Lower leg skin (tissue), 3 donors: ENCODE measurements at regions not wholly inside any gene's neighbourhood (a gene's known extent, or its start where the extent isn't known, plus 50 kb on each side); places are given as distances from the start of the nearest gene placed in this dataset.

ENCODE experiments used
- POLR2A ChIP-seq, 2 donors: fragments of 450-650 bp; IDR thresholded peaks; one replicate each; pipeline ENCODE4 v1.6.1; 2016 to 2017; ENCODE audit warnings: antibody characterized with exemption in 2 of 2, mild to moderate bottlenecking in 1 of 2, moderate library complexity in 1 of 2
- TF ChIP-seq, protein P1 (sequence below), 3 donors: fragments of 450-650 bp; IDR thresholded peaks; one replicate each; pipeline ENCODE4 v1.5.1; 2016; ENCODE audit warnings: antibody characterized with exemption in 3 of 3, mild to moderate bottlenecking in 3 of 3, moderate library complexity in 2 of 3

DNA sequence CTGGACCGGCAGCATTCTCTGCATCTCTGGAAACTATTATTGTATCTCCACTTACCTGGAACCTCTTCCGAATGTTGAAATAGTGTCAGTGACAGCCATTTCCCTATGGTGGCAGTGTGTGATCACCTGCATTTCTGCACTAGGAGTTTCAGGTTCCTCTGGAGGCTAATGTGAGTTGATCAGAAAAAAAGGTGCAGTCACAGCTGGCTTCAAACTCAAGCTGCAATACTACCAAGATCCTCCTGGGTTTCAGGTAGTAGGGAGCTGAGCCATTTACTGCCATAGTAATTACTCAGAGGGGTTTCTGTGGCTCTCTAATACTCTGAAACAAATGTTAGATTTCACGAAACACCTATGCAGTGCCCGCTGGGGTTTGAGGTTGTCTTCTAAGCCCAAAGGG is 183.5 kb upstream of the OSR1 start:
- TF ChIP-seq, protein P1, sequence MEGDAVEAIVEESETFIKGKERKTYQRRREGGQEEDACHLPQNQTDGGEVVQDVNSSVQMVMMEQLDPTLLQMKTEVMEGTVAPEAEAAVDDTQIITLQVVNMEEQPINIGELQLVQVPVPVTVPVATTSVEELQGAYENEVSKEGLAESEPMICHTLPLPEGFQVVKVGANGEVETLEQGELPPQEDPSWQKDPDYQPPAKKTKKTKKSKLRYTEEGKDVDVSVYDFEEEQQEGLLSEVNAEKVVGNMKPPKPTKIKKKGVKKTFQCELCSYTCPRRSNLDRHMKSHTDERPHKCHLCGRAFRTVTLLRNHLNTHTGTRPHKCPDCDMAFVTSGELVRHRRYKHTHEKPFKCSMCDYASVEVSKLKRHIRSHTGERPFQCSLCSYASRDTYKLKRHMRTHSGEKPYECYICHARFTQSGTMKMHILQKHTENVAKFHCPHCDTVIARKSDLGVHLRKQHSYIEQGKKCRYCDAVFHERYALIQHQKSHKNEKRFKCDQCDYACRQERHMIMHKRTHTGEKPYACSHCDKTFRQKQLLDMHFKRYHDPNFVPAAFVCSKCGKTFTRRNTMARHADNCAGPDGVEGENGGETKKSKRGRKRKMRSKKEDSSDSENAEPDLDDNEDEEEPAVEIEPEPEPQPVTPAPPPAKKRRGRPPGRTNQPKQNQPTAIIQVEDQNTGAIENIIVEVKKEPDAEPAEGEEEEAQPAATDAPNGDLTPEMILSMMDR (IDR thresholded peaks at IDR 0.05): no peak
- TF ChIP-seq POLR2A (IDR thresholded peaks at IDR 0.05): no peak
